NCI-H1105 (cell line): ENCODE measurements at regions not wholly inside any gene's neighbourhood (a gene's known extent, or its start where the extent isn't known, plus 50 kb on each side); places are given as distances from the start of the nearest gene placed in this dataset.

ENCODE experiments used
- DNase-seq: peaks from one replicate; lab custom pipeline; 2025; lab: John Stamatoyannopoulos, UW

DNA sequence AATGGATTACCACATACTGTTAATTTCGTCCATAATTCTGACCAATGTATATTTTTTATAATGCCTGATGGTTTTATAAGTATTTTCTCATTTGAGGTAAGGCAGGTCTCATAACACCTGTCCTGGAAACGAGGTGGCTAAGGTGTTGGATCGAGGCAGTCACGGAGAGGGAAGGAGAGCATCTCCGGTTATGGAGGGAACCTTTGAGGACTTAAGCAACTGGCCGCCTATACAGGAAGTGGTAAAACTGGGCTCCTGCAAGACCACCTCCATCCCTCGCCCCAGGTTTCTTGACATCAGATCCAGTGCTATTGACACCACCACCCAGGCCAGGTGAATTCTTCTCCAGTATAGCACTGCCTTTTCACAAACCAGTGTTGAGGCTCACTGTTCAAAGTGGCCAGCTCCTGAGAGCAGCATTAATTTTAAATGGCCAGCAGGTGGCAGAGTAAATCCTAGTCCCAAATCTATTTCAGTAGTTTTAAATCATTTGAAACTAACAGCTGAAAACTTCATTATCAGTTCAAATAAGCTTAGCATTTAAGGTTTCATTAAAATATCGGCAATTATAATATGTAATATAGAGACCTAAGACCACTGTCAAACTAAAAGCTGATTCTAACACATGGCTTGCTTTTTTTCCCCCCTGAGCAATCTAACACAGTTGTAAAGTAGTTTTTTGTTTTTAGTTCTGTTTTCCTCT lies 100.8 kb downstream of the PPM1A start:
- peak; percentile 42 for DNase-seq

DNA sequence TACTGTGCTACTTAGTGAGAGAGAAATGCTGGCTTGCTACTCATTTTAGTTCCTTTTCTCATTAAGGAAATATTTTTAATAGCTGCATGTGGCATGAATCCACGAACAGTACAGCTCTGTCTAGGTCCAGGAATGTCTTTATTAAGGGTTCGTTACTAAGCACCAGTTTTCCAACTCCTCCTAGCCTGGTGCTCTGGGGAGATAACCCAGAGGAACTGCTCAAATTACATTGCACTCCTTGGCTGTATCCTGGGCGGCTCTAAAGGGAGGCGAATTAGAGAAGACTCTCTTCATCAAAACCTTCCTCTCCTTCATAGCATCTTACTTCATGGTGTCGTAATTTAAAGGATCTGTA lies 101.3 kb downstream of the PPM1A start:
- no peak for DNase-seq

DNA sequence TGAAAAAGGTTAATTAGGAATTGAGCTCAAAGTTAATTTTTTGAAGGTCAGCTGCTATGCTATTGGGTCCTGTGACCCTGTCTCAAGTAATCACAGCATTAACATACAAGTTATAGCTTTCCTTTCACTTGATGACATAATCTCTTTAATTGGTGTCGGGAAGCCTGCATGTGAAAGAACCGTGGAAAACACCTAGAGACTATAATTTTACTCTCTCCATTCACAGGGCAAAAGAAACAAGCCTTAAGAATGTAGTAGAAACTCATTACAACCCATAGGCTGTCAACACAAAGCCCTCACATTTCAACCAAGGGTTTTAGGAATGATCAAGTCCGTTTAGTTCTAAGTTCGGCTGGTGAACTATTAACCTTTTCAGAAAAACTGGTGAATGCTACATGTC lies 104.4 kb downstream of the PPM1A start:
- no peak for DNase-seq

DNA sequence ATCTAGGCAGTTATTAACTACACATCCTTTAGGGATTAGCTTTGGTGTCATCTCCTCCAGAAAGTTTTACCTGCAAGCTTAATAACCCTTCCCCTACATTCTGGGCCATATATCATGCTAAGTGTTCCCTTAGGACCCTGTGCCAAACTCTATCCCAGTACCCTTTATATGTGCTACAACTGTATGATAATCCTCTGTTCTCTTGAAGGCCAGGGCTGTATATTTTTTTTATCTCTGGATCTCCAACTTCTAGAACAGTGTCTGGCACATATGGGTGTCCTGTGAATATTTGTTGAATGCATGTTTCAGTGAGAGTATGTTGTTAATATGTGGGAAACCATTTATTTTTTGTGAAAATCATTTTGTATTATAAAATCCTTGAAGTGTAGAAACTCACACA lies 106.7 kb downstream of the PPM1A start:
- no peak for DNase-seq

DNA sequence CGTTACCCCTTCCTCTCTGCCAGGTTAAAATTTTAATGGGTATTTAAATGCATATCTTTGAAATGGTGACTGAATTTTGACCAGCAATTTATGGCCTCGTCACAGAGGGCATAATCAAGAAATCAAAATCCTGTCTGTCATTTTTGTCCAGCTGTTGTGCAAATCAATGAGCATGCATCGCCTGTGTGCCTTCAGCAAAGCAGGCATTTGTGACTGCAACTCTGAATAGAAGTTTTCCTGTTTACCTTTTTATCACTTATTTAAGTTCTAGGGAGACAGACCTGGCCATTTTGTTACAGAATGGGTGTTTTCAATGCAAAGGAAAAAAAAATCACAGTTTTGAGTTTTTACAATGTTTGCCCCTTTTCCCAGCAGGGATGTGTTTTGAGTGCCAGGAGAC lies 107.4 kb downstream of the PPM1A start:
- no peak for DNase-seq

DNA sequence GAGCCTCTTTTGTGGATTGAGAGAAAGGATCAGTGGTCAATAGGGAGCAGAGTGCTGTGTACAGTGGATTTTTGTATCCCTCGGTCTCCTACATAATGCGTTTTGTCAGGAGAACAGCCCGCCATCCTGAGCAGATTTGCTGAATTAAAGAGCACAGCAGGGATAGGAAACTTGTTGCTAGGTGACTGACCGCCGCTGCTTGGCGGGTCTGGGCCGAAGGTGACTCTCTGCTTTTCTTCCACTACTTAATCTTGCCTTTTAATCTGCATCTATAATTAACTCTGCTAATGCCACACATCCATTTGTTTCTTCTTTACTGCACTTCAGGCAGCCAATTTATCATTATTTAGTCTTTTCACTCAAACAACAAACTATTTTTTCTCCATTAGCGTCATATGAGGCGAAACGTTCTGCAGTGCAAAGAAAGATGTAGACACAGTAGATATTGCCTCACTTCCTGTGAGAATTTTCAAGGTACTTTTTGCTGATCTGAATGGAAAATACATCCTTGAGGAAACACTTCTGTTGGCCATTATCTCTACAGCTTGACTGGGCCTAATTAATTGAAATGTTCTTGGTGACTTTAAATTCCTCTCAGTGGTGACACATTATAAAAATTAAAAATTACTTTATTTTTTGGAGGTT lies 108.0 kb downstream of the PPM1A start:
- DNase-seq, result peak; percentile 37

DNA sequence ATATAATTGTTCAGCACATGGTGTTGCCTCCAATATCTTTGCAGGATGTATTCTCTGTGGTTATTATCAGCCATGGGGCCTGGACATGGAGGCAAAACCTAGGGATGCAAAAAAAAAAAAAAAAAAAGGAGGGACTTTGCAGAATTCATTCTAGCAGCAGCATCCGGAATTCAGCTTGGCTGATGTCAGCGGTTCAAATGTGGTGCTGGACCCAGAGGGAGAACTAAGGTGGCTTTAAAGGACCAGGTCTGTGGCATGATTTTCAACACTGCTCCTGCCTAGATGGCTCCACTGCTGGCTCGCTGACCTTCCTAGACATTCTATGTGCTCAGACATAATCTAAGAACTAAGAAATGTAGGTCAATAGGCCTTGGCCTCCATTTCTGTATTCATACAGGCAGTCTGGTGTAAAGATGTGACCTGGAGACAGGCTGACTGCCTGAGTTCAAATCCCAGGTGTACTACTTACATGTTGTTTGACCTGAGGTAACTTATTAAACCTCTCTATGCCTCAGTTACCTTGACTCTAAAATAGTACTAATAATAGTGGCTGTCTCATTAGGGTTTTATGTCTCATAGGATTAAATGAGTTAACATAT lies 108.6 kb downstream of the PPM1A start:
- DNase-seq, result no peak

DNA sequence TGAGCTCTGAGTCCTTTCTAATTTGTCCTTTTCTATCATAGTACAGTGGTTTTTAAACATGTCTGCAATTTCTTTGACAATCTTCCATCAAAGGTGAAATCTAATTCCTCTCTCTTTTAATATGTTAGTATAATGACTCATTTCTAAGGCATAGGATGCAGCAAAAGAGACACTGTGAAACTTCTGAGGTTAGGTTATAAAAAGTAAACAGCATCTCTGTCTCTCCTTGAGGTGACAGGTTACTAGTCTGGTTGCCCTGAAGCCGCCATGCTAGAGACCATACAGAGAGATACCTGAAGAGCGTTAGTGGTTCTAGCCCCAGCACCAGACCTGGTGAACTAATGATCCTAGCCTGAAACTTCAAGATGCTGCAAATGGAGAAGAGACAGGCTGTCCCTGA lies 114.3 kb downstream of the PPM1A start:
- DNase-seq, result no peak

DNA sequence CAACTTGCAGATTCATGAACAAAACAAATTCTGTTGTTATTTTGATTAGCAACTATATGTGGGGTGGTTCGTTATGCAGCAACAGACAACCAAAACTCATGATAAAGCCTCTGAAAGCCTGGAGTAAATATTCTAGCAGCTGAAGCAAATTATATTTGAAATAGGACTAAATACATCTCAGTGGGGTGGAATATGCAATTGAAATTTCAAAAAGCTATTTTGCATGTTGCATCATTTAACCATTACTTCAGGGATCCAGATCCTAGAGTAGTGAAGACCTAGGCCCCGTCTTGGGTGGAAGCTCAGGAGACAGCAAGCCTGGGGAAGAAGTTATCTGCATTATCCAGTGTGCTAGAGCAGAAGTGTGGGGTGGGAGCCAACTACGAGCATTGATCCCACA lies 114.7 kb downstream of the PPM1A start:
- no peak for DNase-seq

DNA sequence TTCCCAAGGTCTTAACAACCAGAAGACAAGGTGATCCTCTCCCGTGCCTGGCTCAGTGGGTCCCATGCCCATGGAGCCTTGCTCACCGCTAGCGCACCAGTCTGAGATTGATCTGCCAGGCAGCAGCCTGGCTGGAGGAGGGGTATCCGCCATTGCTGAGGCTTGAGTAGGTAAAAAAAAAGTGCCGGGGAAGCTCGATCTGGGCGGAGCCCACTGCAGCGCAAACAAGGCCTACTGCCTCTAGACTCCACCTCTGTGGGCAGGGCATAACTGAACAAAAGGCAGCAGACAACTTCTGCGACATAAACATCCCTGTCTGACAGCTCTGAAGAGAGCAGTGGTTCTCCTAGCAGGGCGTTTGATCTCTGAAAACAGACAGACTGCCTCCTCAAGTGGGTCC lies 104.0 kb downstream of the C14orf39 start:
- DNase-seq, result no peak
